GM12891 (cell line): ENCODE measurements at regions not wholly inside any gene's neighbourhood (a gene's known extent, or its start where the extent isn't known, plus 50 kb on each side); places are given as distances from the start of the nearest gene placed in this dataset.
"Not testable (repeated sequence)": the region's sequence is repeated elsewhere in the genome, so short reads cannot be mapped to it uniquely, and the experiment has no call there.

Experiments
- DNase-seq: peaks from one replicate; pipeline ENCODE4 v3.0.0; 2011; ENCODE audit warnings: low spot score; ENCODE audit not compliant: insufficient read length
- FAIRE-seq: peaks from 2 replicates; lab custom pipeline; 2011; peaks lifted over from hg19 to GRCh38; lab: Jason Lieb, UNC
- PAX5 ChIP-seq: IDR thresholded peaks from 2 replicates; pipeline ENCODE4 v1.6.1; 2011; ENCODE audit warnings: low read length, moderate library complexity, mild to moderate bottlenecking; ENCODE audit not compliant: insufficient read depth, severe bottlenecking
- POLR2A ChIP-seq: IDR thresholded peaks from 2 replicates; pipeline ENCODE4 v1.6.1; 2011; ENCODE audit warnings: low read depth, low read length, control low read depth
- POLR2AphosphoS5 ChIP-seq: IDR thresholded peaks from 2 replicates; pipeline ENCODE4 v1.6.1; 2011; ENCODE audit warnings: low read depth, low read length, control low read depth
- POU2F2 ChIP-seq: IDR thresholded peaks from 2 replicates; pipeline ENCODE4 v1.6.1; 2011; ENCODE audit warnings: low read depth, mild to moderate bottlenecking, control low read depth, low read length, moderate library complexity
- SPI1 ChIP-seq: IDR thresholded peaks from 2 replicates; pipeline ENCODE4 v1.6.1; 2011; ENCODE audit warnings: low read depth, low read length, control low read depth
- TAF1 ChIP-seq: IDR thresholded peaks from 2 replicates; pipeline ENCODE4 v1.6.1; 2011; ENCODE audit warnings: low read depth, low read length, control low read depth

GRCh38 chr4:160362478-160362877, 1259.6 kb downstream of the RAPGEF2 start:
- TF ChIP-seq POU2F2 (no peak), POLR2AphosphoS5 (no peak), TAF1 (no peak), POLR2A (no peak), PAX5 (no peak), SPI1 (no peak)
- DNase-seq (no peak), FAIRE-seq (no peak)

GRCh38 chr4:160364217-160364616, 1261.3 kb downstream of the RAPGEF2 start:
- no peak for TF ChIP-seq SPI1
- no peak for TF ChIP-seq POLR2A
- FAIRE-seq (no peak), DNase-seq (no peak)

GRCh38 chr4:160364665-160365064, 1261.8 kb downstream of the RAPGEF2 start:
- not testable (repeated sequence) for FAIRE-seq, DNase-seq

- DNase-seq, FAIRE-seq: not testable (repeated sequence)
These were observed 1262.5 kb downstream of the RAPGEF2 start for GRCh38 chr4:160365383-160365782.

GRCh38 chr4:160370046-160370445, 1267.2 kb downstream of the RAPGEF2 start:
- no peak for TF ChIP-seq POLR2A
- no peak for TF ChIP-seq TAF1
- TF ChIP-seq POU2F2, result no peak
- DNase-seq (no peak), FAIRE-seq (no peak)

GRCh38 chr4:160371446-160371845, 1268.6 kb downstream of the RAPGEF2 start:
- FAIRE-seq, result no peak
- DNase-seq, result no peak
- TF ChIP-seq POLR2AphosphoS5, result no peak
- TF ChIP-seq SPI1, result no peak
- no peak for TF ChIP-seq PAX5
- no peak for TF ChIP-seq POLR2A
- TF ChIP-seq POU2F2, result no peak
- TF ChIP-seq TAF1, result no peak

- TF ChIP-seq POLR2A (no peak), POU2F2 (no peak), PAX5 (no peak), SPI1 (no peak), TAF1 (no peak), POLR2AphosphoS5 (no peak)
- no peak for FAIRE-seq
- DNase-seq, result no peak
These were observed 1269.5 kb downstream of the RAPGEF2 start for GRCh38 chr4:160372390-160372789.

- no peak for TF ChIP-seq POLR2AphosphoS5
- no peak for TF ChIP-seq TAF1
- TF ChIP-seq POU2F2, result no peak
- no peak for TF ChIP-seq SPI1
- TF ChIP-seq POLR2A, result no peak
- TF ChIP-seq PAX5, result no peak
- DNase-seq (no peak), FAIRE-seq (no peak)
These were observed 1271.0 kb downstream of the RAPGEF2 start for GRCh38 chr4:160373911-160374310.

GRCh38 chr4:160375772-160376452, 1273.0 kb downstream of the RAPGEF2 start:
- FAIRE-seq (no peak), DNase-seq (no peak)
- TF ChIP-seq POU2F2 (no peak), POLR2A (no peak), PAX5 (no peak)

- no peak for TF ChIP-seq SPI1
- no peak for TF ChIP-seq POLR2AphosphoS5
- no peak for TF ChIP-seq POU2F2
- TF ChIP-seq PAX5, result no peak
- TF ChIP-seq POLR2A, result no peak
- TF ChIP-seq TAF1, result no peak
- FAIRE-seq (no peak), DNase-seq (no peak)
These were observed 1284.0 kb downstream of the RAPGEF2 start for GRCh38 chr4:160386846-160387245.

- TF ChIP-seq TAF1 (no peak), POLR2A (no peak), SPI1 (no peak), PAX5 (no peak), POLR2AphosphoS5 (no peak), POU2F2 (no peak)
- FAIRE-seq, result no peak
- no peak for DNase-seq
These were observed 1296.9 kb downstream of the RAPGEF2 start for GRCh38 chr4:160399826-160400225.

- TF ChIP-seq POLR2A (no peak), SPI1 (no peak), POU2F2 (no peak), POLR2AphosphoS5 (no peak), TAF1 (no peak), PAX5 (no peak)
- FAIRE-seq (no peak), DNase-seq (no peak)
These were observed 1300.2 kb downstream of the RAPGEF2 start for GRCh38 chr4:160403081-160403480.
